ENCODE measurements at regions not wholly inside any gene's neighbourhood (a gene's known extent, or its start where the extent isn't known, plus 50 kb on each side); places are given as distances from the start of the nearest gene placed in this dataset.

GRCh38 chr4:64068096-64068495, 341.2 kb downstream of the TECRL start:
- TF ChIP-seq CTCF (IDR thresholded peaks at IDR 0.05; ENCODE audit: low read depth, low read length, poor library complexity, severe bottlenecking), result no peak
- TF ChIP-seq EZH2phosphoT487 (IDR thresholded peaks at IDR 0.05; ENCODE audit: borderline replicate concordance, low read length), result no peak

All from DOHH2 (cell line).